Eye (tissue), 1 donor: ENCODE measurements at regions not wholly inside any gene's neighbourhood (a gene's known extent, or its start where the extent isn't known, plus 50 kb on each side); places are given as distances from the start of the nearest gene placed in this dataset.

Experiments used
- DNase-seq: peaks from one replicate; pipeline ENCODE4 v3.0.0-alpha.2; 2015

DNA sequence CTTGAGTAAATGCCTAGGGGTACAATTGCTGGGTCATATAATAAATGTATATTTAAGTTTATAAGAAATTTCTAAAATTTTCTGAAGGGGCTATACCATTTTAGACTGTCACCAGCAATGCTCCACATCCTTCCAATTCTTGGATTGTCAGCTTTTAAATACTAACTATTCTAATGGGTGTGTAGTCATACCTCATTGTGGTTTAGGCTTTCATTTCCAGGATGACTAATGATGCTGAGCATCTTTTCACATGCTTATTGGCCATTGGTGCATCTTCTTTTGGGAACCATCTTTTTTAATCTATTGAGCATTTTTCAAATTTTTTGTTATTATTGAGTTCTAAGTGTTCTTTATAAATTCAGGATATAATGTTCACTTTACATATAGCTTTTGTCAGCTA is 52.5 kb upstream of the CORO2B start:
- DNase-seq, result no peak

DNA sequence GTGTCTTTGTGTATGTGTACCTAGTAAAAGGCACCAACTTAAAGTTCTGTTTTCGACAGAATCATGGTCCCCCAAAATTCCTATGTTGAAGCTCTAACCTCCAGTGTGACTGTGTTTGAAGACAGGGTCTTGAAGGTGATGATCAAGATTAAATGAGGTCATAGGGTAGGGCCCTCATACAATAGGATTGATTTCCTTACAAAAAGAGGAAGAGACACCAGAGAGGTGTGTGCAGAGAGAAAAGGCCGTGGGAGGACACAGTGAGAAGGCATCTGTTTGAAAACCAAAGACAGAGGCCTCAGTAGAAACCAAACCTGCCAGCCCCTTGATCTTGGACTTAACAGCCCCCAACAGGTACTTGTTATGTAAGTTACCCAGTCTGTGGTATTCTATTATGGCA is 52.0 kb upstream of the CORO2B start:
- no peak for DNase-seq

DNA sequence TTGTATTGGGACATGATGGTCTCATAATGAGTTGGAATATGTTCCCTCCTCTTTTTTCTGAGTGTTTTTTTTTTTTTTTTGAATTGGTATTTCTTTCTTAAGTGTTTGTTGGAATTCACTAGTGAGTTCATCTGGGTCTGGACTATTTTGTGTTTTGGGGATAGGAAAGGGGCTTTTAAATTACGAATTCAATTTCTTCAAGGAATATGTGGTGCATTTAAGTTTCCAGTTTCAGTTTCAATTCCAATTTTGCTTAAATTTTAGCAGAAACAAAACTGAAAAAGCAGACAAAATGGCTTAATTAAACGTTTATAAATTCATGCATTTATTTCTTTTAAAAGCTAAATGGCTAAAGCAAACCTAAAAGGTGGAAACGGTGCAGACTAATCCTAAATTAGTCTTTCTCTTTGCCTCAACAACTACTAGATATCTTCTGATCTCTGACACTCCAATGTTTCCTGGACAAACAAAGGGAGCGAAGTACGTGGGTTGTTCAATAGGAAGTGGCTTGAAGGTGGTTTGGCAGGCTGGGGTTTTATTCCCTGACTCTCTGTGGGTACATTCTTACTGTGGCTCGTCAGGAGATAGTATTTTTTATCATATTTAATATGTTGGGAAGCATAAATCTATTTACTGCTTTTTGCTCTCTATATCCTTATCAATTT is 50.0 kb upstream of the CORO2B start:
- DNase-seq, result no peak
